ENCODE measurements at regions not wholly inside any gene's neighbourhood (a gene's known extent, or its start where the extent isn't known, plus 50 kb on each side); places are given as distances from the start of the nearest gene placed in this dataset.

DNA sequence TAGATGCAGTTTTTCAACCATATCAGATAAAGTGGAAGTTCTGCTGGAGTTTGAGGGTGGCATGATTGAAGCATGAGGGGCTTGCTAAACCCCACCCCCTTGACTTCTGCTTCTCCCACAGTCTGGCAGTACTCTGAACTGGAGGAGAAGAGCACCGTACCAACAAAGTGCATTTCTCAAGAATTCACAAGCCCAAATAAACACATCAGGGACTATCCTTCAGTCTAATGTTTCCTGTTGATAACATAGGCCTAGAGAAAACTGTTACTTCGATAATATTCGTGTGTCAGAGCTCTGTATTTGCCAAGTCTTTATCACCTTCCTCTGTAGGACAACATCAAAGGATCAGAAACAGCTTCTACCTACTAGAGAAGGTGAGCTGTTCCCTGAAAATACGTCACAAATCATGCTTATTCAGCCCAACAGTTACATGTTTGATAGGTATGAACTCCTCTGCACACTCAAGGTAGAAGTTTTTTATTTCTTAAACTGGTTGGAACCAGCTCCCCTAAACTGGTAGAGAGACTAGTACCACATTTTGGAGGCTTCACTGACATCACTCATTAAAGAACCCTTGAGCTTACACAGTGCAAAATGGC is 117.8 kb upstream of the PRNP start:
- no peak for DNase-seq (ENCODE audit: missing footprints)
- ATAC-seq, result no peak
- intact Hi-C loops (cut with DNase I), result no loop called here

- DNase-seq (ENCODE audit: missing footprints) (no peak), ATAC-seq (no peak)
- intact Hi-C loops (cut with DNase I), result no loop called here
These were observed 119.1 kb upstream of the PRNP start for GRCh38 chr20:4567170-4567569.

DNA sequence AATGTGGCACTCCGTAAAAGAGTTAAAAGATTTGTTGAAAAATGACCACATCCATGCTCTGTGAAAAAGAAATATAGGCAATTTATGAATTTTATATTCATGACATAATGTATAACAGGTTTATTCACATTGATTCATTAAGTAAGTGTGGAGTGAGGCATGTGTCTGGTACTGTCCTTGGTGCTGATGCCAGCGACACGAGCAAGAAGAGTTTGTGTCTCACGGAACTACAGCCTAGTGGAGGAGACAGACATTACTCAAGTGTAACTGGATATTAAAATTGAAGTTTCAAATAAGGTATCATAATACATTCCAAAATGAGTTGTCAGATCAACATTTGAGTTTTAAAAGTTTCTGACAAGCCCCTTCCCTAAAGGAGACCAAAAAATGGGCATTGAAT is 122.7 kb upstream of the PRNP start:
- ATAC-seq, result no peak

DNA sequence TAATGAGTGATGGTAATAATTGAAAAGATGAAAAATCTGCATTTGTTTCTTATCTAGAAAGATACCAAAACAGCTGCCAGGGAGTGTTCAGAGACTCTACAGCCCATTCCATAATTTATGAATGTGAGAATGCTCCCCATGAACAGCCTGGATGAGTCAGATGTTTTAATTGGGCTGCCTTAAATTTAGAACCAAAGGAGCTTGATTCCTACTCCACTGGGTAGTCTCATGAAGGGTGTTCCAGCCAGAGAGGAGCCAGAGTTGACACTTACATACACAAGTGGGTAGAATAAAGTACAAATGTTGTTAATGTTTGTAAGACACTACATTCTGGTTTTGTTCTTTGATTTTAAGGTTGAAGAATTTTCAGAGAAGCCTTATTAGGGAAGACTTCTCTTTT is 123.2 kb upstream of the PRNP start:
- intact Hi-C loops (cut with DNase I), result no loop called here
- ATAC-seq, result no peak
- DNase-seq (ENCODE audit: missing footprints), result no peak

More for the DNA sequence above, 122.7 kb upstream of the PRNP start:
- intact Hi-C loops (cut with DNase I), result no loop called here
- no peak for DNase-seq (ENCODE audit: missing footprints)

DNA sequence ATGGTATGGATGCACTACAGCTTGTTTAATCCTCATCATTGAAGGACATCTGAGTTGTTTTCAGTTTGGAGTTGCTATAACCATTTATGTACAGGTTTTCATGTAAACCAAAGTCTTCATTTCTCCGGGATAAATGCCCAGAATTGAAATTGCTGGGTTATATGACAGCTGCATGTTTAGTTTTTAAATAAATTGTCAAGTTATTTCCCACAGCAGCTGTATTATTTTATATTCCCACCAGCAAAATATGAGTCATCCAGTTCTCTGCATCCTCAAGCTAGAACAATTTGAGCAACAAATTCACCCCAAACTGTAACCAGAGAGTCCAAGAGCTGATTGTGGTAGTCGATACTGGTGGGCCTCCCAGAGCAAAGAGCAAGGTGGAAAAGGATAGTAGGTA is 125.6 kb upstream of the PRNP start:
- intact Hi-C loops (cut with DNase I), result no loop called here
- DNase-seq (ENCODE audit: missing footprints) (no peak), ATAC-seq (no peak)

DNA sequence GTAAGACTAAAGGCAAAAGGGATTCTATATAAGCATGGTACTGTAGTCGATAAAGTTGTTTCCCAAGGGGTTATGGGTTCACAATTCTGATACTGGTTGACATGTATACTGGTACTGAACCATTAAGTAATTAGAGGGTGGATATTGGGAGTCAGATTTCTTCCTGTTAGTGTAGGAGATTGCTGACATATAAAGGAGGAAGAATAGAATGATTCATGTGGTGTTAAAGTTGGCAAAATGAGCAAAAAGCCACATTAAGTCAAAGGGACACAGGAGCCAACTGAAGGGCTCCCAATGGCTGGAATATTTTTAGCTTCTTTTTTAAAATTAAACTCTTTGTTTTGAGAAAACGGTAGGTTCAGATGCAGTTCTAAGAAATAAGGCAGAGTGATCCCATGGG is 126.3 kb upstream of the PRNP start:
- DNase-seq (ENCODE audit: missing footprints) (no peak), ATAC-seq (no peak)
- intact Hi-C loops (cut with DNase I), result no loop called here

GRCh38 chr20:4559106-4559505 is 127.2 kb upstream of the PRNP start:
- DNase-seq (ENCODE audit: missing footprints), result no peak
- no peak for ATAC-seq
- intact Hi-C loops (cut with DNase I), result no loop called here

GRCh38 chr20:4556781-4557180 is 129.5 kb upstream of the PRNP start:
- intact Hi-C loops (cut with DNase I), result no loop called here
- no peak for DNase-seq (ENCODE audit: missing footprints)
- no peak for ATAC-seq

DNA sequence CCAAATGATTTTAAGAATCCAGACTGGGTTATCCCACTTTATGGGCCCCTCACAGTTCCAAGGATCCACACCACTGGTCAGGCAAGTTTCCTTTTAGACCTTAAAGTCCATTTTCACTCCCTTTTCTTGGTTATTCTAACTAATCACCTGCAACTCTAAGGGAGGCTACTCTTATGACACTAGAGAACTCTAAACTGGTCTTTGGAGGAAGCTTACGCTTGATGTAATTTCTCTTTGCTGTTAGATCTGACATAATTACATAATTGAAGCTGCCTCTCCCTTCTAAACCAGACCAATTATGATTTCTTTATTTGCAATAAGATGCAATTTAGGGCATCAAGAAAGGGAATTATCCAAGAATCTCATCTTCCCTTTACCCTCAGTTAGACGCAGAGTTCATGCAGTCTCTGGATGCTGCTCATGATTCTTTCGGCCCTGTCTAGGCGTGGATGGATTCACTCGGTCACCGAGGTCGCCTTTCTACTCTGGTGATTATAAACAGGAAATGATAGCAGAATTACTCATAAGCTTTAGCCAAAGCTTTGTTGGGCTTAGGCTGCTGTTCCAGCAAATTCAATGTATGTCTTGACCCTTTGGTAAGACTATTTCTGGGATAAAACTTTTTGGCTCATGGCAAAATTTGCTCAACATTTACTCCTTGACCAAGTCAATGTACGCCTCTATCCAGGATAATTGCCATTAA is 130.9 kb upstream of the PRNP start:
- no peak for ATAC-seq
- intact Hi-C loops (cut with DNase I), result no loop called here
- no peak for DNase-seq (ENCODE audit: missing footprints)

DNA sequence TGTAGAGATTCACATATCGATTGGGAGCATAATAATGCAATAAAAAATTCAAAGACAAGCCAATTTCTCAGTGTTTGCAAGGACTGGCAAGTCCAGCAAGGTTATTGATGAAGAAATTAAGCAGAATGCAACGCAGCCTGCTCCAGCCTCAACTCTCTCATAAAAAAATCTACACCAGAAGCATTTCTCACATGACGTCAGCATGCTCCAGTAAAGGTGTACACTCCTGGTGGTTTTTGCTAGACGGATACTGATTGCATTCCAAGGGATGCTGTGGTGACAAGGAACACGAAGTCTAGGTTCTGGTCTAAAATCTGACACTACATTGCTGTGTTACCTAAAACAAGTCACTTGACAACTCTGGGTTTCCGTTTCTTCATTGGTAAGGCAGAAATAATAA is 131.9 kb upstream of the PRNP start:
- ATAC-seq, result no peak
- intact Hi-C loops (cut with DNase I), result no loop called here

DNA sequence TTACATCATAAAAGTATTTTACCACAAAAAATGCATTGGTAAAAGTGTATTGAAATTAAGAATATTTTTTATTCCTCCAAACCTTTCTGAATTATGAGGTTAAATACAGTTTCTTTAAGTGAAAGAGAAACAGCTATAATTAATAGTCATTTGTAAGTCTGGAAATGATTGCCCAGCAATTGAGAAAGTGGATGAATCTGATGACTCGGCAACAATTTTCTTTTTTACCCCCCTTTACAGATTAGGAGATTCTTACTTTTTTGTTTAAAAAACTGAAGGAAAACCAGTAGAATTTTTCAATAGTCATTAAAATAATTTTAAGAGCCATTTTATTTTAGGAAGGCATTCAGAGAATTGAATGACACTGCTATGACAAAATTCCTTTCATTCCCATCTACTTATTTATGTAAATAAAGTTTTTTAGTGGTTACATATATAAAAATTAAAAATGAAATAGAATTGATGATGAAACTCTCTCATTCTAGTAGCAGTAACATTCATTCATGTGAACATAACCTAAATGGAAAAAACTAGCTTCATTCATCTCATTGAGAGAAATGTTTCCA is 134.1 kb upstream of the PRNP start:
- DNase-seq (ENCODE audit: missing footprints) (no peak), ATAC-seq (no peak)
- intact Hi-C loops (cut with DNase I), result no loop called here

More for the DNA sequence above, 131.9 kb upstream of the PRNP start:
- DNase-seq (ENCODE audit: missing footprints), result no peak

GRCh38 chr20:4550740-4551139 is 135.5 kb upstream of the PRNP start:
- intact Hi-C loops (cut with DNase I), result no loop called here
- DNase-seq (ENCODE audit: missing footprints), result no peak
- no peak for ATAC-seq

DNA sequence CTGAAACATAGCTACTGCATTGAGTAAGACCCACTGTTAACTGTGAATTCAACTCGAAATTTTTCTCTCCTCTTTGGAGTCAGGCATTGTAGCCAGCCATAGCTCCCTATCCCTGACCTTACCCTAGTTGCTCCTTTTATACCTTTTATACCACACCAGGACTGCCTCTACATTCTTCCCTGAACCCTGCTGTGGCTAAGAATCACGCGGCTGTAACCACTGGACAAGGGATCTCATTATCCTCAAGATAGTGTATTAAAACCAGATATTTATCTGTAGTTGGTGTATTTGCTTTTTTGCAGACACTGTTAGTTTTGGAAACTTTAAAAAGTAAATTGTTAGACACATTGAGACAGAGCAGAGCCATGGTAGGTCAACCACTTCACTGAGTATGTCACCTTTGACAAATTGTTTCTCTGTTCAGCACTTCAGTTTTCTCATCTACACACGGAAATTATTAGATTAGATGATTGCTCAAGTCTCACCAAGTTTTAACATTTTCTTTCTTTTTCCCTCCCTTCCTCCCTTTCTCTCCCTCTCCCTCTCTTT is 136.5 kb upstream of the PRNP start:
- DNase-seq (ENCODE audit: missing footprints) (no peak), ATAC-seq (no peak)
- intact Hi-C loops (cut with DNase I), result no loop called here

- ATAC-seq (no peak), DNase-seq (ENCODE audit: missing footprints) (no peak)
- intact Hi-C loops (cut with DNase I), result no loop called here
These were observed 137.7 kb upstream of the PRNP start for GRCh38 chr20:4548552-4548951.

GRCh38 chr20:4546786-4547185 is 139.5 kb upstream of the PRNP start:
- DNase-seq (ENCODE audit: missing footprints) (no peak), ATAC-seq (no peak)
- intact Hi-C loops (cut with DNase I), result no loop called here

- DNase-seq (ENCODE audit: missing footprints) (no peak), ATAC-seq (no peak)
- intact Hi-C loops (cut with DNase I), result no loop called here
These were observed 139.9 kb upstream of the PRNP start for GRCh38 chr20:4546342-4546741.

DNA sequence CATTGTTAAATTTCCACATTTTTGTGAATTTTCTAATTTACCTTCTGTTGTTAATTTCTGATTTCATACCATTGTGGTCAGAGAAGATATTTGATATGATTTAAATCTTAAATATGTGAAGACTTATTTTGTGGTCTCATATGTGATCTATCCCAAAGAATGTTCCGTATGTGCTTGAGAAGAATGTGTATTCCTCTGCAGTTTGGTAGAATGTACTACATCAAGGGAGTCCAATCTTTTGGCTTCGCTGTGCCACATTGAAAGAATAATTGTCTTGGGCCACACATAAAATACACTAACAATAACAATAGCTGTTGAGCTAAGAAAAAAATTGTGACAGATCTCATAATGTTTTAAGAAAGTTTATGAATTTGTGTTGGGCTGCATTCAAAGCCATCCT is 140.7 kb upstream of the PRNP start:
- intact Hi-C loops (cut with DNase I), result no loop called here
- no peak for ATAC-seq
- DNase-seq (ENCODE audit: missing footprints), result no peak

DNA sequence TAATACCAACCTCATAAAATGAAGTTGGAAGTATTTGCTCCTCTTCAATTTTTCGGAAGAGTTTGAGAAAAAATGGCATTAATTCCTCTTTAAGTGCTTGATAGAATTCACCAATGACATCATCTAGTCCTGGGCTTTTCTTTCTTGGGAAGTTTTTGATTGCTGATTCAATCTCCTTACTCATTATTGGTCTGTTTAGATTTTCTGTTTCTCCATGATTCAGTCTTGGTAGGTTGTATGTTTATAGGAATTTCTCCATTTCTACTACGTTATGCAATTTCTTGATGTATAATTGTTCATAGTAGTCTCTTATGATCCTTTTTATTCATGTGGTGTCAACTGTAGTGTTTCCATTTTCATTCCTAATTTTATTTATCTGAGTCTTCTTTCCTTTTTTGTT is 141.5 kb upstream of the PRNP start:
- DNase-seq (ENCODE audit: missing footprints) (no peak), ATAC-seq (no peak)
- intact Hi-C loops (cut with DNase I), result no loop called here

GRCh38 chr20:4542270-4542669 is 144.0 kb upstream of the PRNP start:
- no peak for DNase-seq (ENCODE audit: missing footprints)
- intact Hi-C loops (cut with DNase I), result no loop called here
- no peak for ATAC-seq

DNA sequence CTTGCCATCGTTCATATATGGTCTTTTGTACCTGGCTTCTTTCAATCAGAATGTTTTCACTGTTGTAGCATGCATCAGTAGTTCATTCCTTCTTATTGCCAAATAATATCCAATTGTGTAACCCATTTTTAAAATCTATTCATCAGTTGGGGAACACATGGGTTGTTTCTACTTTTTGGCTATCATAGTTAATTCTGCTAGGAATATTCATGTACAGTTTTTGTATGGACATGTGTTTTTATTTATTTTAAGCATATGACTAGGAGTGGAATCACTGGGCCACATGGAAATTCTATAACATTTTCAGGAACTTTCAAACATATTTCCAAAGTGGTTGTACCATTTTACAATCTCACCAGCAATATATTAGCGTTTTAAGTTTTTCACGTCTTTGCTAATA is 151.9 kb upstream of the PRNP start:
- no peak for DNase-seq (ENCODE audit: missing footprints)
- intact Hi-C loops (cut with DNase I), result no loop called here
- ATAC-seq, result no peak

All from Right ventricle myocardium inferior (tissue), 1 donor.